Naive thymus-derived CD4-positive, alpha-beta T cell (primary cell): ENCODE measurements at regions not wholly inside any gene's neighbourhood (a gene's known extent, or its start where the extent isn't known, plus 50 kb on each side); places are given as distances from the start of the nearest gene placed in this dataset.

Experiments
- ATAC-seq: fragments of 150-1000 bp; cut with Tn5 transposase; 2 replicates; pipeline ENCODE4 v1.10.0; 2021; ENCODE audit warnings: mild to moderate bottlenecking, moderate library complexity
- CTCF ChIA-PET: fragments of 350-600 bp; sonication (Branson Sonifier 250); formaldehyde crosslinking; loops from one replicate; lab custom pipeline; 2021; ENCODE audit warnings: antibody characterized with exemption; lab: Charles Lee
- POLR2A ChIA-PET: fragments of 350-600 bp; sonication (Branson Sonifier 250); formaldehyde crosslinking; loops from one replicate; lab custom pipeline; 2021; ENCODE audit warnings: antibody characterized with exemption, inconsistent platforms; lab: Charles Lee
- DNase-seq, 9 donors: peaks; one replicate each; pipeline versions ENCODE4 v3.0.0 to v3.0.0-alpha.2; 2020 to 2022; ENCODE audit warnings: mixed read lengths in 1 of 9
- H3K27ac ChIP-seq: one replicate; pipeline ENCODE4 v1.7.0; 2013; ENCODE audit warnings: mild to moderate bottlenecking, low read depth, low read length, moderate library complexity
- H3K27me3 ChIP-seq, 2 donors: one replicate each; pipeline ENCODE4 v1.7.0; 2013; ENCODE audit warnings: low read length in 2 of 2, mild to moderate bottlenecking in 2 of 2, moderate library complexity in 2 of 2; ENCODE audit not compliant: control insufficient read depth in 2 of 2, insufficient read depth in 2 of 2
- H3K36me3 ChIP-seq, 3 experiments: 1 replicate in 2 of 3; 2 replicates in 1 of 3; pipeline ENCODE4 v1.7.0; 2013; ENCODE audit warnings: low read length in 3 of 3, mild to moderate bottlenecking in 3 of 3, moderate library complexity in 1 of 3; ENCODE audit not compliant: insufficient read depth in 3 of 3, control insufficient read depth in 2 of 3
- H3K4me1 ChIP-seq, 2 donors: one replicate each; pipeline ENCODE4 v1.7.0; 2013; ENCODE audit warnings: low read length in 2 of 2, mild to moderate bottlenecking in 2 of 2, moderate library complexity in 1 of 2; ENCODE audit not compliant: control insufficient read depth in 2 of 2, insufficient read depth in 2 of 2
- H3K4me3 ChIP-seq: 2 replicates; pipeline ENCODE4 v1.7.0; 2013; ENCODE audit warnings: mild to moderate bottlenecking, low read length
- H3K9me3 ChIP-seq, 3 experiments: 1 replicate in 2 of 3; 2 replicates in 1 of 3; pipeline ENCODE4 v1.7.0; 2013; ENCODE audit warnings: low read length in 3 of 3; ENCODE audit not compliant: control insufficient read depth in 2 of 3
- H3K27ac Mint-ChIP-seq, 9 donors: one replicate each; pipeline ENCODE4 v1.8.0; 2020 to 2022; ENCODE audit warnings: mixed read lengths in 9 of 9, mild to moderate bottlenecking in 8 of 9, moderate library complexity in 5 of 9, inconsistent platforms in 2 of 9
- H3K27me3 Mint-ChIP-seq, 5 donors: one replicate each; pipeline ENCODE4 v1.8.0; 2021 to 2022; ENCODE audit warnings: mixed read lengths in 5 of 5, mild to moderate bottlenecking in 1 of 5
- H3K36me3 Mint-ChIP-seq, 5 donors: one replicate each; pipeline ENCODE4 v1.8.0; 2020 to 2022; ENCODE audit warnings: mixed read lengths in 5 of 5, mild to moderate bottlenecking in 3 of 5, inconsistent platforms in 1 of 5
- H3K4me1 Mint-ChIP-seq, 7 donors: one replicate each; pipeline ENCODE4 v1.8.0; 2020 to 2022; ENCODE audit warnings: mixed read lengths in 7 of 7, mild to moderate bottlenecking in 3 of 7, inconsistent platforms in 1 of 7
- H3K4me3 Mint-ChIP-seq, 10 donors: one replicate each; pipeline ENCODE4 v1.8.0; 2020 to 2022; ENCODE audit warnings: mild to moderate bottlenecking in 10 of 10, mixed read lengths in 10 of 10, moderate library complexity in 6 of 10, inconsistent platforms in 2 of 10
- H3K9me3 Mint-ChIP-seq, 11 donors: one replicate each; pipeline ENCODE4 v1.8.0; 2020 to 2022; ENCODE audit warnings: mixed read lengths in 11 of 11, mild to moderate bottlenecking in 4 of 11, inconsistent platforms in 1 of 11, moderate library complexity in 1 of 11
- intact Hi-C, 2 donors: fragments of 100-400 bp; cut with micrococcal nuclease; formaldehyde crosslinking; loops; one replicate each; pipeline ENCODE4 v1.15.1; 2023

GRCh38 chr2:107383691-107384090 is 443.0 kb upstream of the RGPD4 start:
- POLR2A ChIA-PET: no interaction called here
- peaks cover 0 to 20% (median 3%) of the 10 kb centered on the region in 11 donors for H3K9me3 Mint-ChIP-seq
- Histone ChIP-seq H3K4me3 (no peak overlapping the region), H3K4me1 (no peaks in the 10 kb centered on the region), H3K27me3 (no peaks in the 10 kb centered on the region), H3K36me3 (no peaks in the 10 kb centered on the region), H3K9me3 (no peaks in the 10 kb centered on the region), H3K27ac (no peak overlapping the region)
- no peaks in the 10 kb centered on the region for H3K36me3 Mint-ChIP-seq
- CTCF ChIA-PET: no interaction called here
- ATAC-seq (no peak), DNase-seq (no peak)
- no peaks in the 10 kb centered on the region for H3K27me3 Mint-ChIP-seq
- no peaks in the 10 kb centered on the region for H3K4me1 Mint-ChIP-seq
- no peak overlapping the region for H3K4me3 Mint-ChIP-seq
- no peak overlapping the region for H3K27ac Mint-ChIP-seq
- intact Hi-C loops: no loop called here

- POLR2A ChIA-PET: no interaction called here
- intact Hi-C loops: no loop called here
Observed at GRCh38 chr2:107384422-107384821, 442.3 kb upstream of the RGPD4 start.

GRCh38 chr2:107385921-107386320 is 440.8 kb upstream of the RGPD4 start:
- Mint-ChIP-seq H3K27me3 (no peaks in the 10 kb centered on the region), H3K36me3 (no peaks in the 10 kb centered on the region), H3K9me3 (peaks cover 0 to 20% (median 4%) of the 10 kb centered on the region in 11 donors), H3K4me3 (no peak overlapping the region), H3K4me1 (no peaks in the 10 kb centered on the region), H3K27ac (no peak overlapping the region)
- CTCF ChIA-PET: interaction anchor here (0.6 kb wide), 1 partner anchor 42 kb away, joined by 4 read pairs; no protein-coding TSS in a partner anchor
- H3K4me1 ChIP-seq: no peaks in the 10 kb centered on the region
- no peak for DNase-seq
- no peaks in the 10 kb centered on the region for H3K27me3 ChIP-seq
- intact Hi-C loops: no loop called here
- no peaks in the 10 kb centered on the region for H3K9me3 ChIP-seq
- POLR2A ChIA-PET: no interaction called here
- H3K27ac ChIP-seq: no peak overlapping the region
- H3K36me3 ChIP-seq: no peaks in the 10 kb centered on the region
- no peak for ATAC-seq
- no peak overlapping the region for H3K4me3 ChIP-seq

More at GRCh38 chr2:107384422-107384821, 442.3 kb upstream of the RGPD4 start:
- Histone ChIP-seq H3K9me3 (no peaks in the 10 kb centered on the region), H3K36me3 (no peaks in the 10 kb centered on the region), H3K4me3 (no peak overlapping the region), H3K27ac (no peak overlapping the region), H3K4me1 (no peaks in the 10 kb centered on the region), H3K27me3 (no peaks in the 10 kb centered on the region)
- ATAC-seq (no peak), DNase-seq (no peak)
- peaks cover 0 to 25% (median 4%) of the 10 kb centered on the region in 11 donors for H3K9me3 Mint-ChIP-seq
- no peaks in the 10 kb centered on the region for H3K4me1 Mint-ChIP-seq
- no peak overlapping the region for H3K4me3 Mint-ChIP-seq
- H3K36me3 Mint-ChIP-seq: no peaks in the 10 kb centered on the region
- no peaks in the 10 kb centered on the region for H3K27me3 Mint-ChIP-seq
- CTCF ChIA-PET: no interaction called here
- no peak overlapping the region for H3K27ac Mint-ChIP-seq

GRCh38 chr2:107392241-107392704 is 434.4 kb upstream of the RGPD4 start:
- intact Hi-C loops: no loop called here
- no peak for DNase-seq
- H3K36me3 Mint-ChIP-seq: no peaks in the 10 kb centered on the region
- CTCF ChIA-PET: no interaction called here
- Histone ChIP-seq H3K27ac (no peak overlapping the region), H3K9me3 (no peaks in the 10 kb centered on the region), H3K36me3 (no peaks in the 10 kb centered on the region), H3K27me3 (no peaks in the 10 kb centered on the region), H3K4me3 (no peak overlapping the region), H3K4me1 (no peaks in the 10 kb centered on the region)
- no peaks in the 10 kb centered on the region for H3K4me1 Mint-ChIP-seq
- no peaks in the 10 kb centered on the region for H3K27me3 Mint-ChIP-seq
- H3K4me3 Mint-ChIP-seq: no peak overlapping the region
- no peak for ATAC-seq
- POLR2A ChIA-PET: no interaction called here
- H3K9me3 Mint-ChIP-seq: peaks cover 0 to 18% (median 4%) of the 10 kb centered on the region in 11 donors
- H3K27ac Mint-ChIP-seq: no peak overlapping the region

GRCh38 chr2:107393516-107393915 is 433.2 kb upstream of the RGPD4 start:
- Histone ChIP-seq H3K36me3 (no peaks in the 10 kb centered on the region), H3K27me3 (no peaks in the 10 kb centered on the region), H3K27ac (no peak overlapping the region), H3K4me3 (no peak overlapping the region), H3K4me1 (no peaks in the 10 kb centered on the region), H3K9me3 (no peaks in the 10 kb centered on the region)
- DNase-seq: no peak
- Mint-ChIP-seq H3K27me3 (no peaks in the 10 kb centered on the region), H3K36me3 (no peaks in the 10 kb centered on the region), H3K4me1 (no peaks in the 10 kb centered on the region), H3K9me3 (peaks cover 0 to 6% (median under 1%) of the 10 kb centered on the region in 11 donors), H3K27ac (no peak overlapping the region), H3K4me3 (no peak overlapping the region)
- ChIA-PET CTCF (no interaction called here), POLR2A (no interaction called here)
- ATAC-seq: no peak
- intact Hi-C loops: no loop called here

- Histone ChIP-seq H3K27me3 (no peaks in the 10 kb centered on the region), H3K4me3 (no peak overlapping the region), H3K27ac (no peak overlapping the region), H3K4me1 (no peaks in the 10 kb centered on the region), H3K36me3 (no peaks in the 10 kb centered on the region), H3K9me3 (no peaks in the 10 kb centered on the region)
- ATAC-seq: no peak
- no peak for DNase-seq
- H3K4me1 Mint-ChIP-seq: peaks cover 0 to 4% (median 0%) of the 10 kb centered on the region in 7 donors
- H3K27ac Mint-ChIP-seq: no peak overlapping the region
- ChIA-PET POLR2A (no interaction called here), CTCF (no interaction called here)
- peaks cover 0 to 4% (median 0%) of the 10 kb centered on the region in 11 donors for H3K9me3 Mint-ChIP-seq
- H3K36me3 Mint-ChIP-seq: no peaks in the 10 kb centered on the region
- H3K4me3 Mint-ChIP-seq: no peak overlapping the region
- intact Hi-C loops: no loop called here
- no peaks in the 10 kb centered on the region for H3K27me3 Mint-ChIP-seq
Observed at GRCh38 chr2:107398683-107399082, 428.0 kb upstream of the RGPD4 start.

- Histone ChIP-seq H3K27me3 (no peaks in the 10 kb centered on the region), H3K27ac (no peak overlapping the region), H3K9me3 (no peaks in the 10 kb centered on the region), H3K4me3 (no peak overlapping the region), H3K4me1 (no peaks in the 10 kb centered on the region), H3K36me3 (no peaks in the 10 kb centered on the region)
- DNase-seq (no peak), ATAC-seq (no peak)
- no peaks in the 10 kb centered on the region for H3K36me3 Mint-ChIP-seq
- ChIA-PET POLR2A (no interaction called here), CTCF (no interaction called here)
- H3K9me3 Mint-ChIP-seq: peaks cover 0 to 3% (median 0%) of the 10 kb centered on the region in 11 donors
- H3K4me3 Mint-ChIP-seq: no peak overlapping the region
- H3K4me1 Mint-ChIP-seq: peaks cover 0 to 4% (median 0%) of the 10 kb centered on the region in 7 donors
- no peaks in the 10 kb centered on the region for H3K27me3 Mint-ChIP-seq
- intact Hi-C loops: no loop called here
- H3K27ac Mint-ChIP-seq: no peak overlapping the region
Observed at GRCh38 chr2:107402330-107402729, 424.4 kb upstream of the RGPD4 start.
